Peyer's patch (tissue), 4 donors: ENCODE measurements at regions not wholly inside any gene's neighbourhood (a gene's known extent, or its start where the extent isn't known, plus 50 kb on each side); places are given as distances from the start of the nearest gene placed in this dataset.

ENCODE experiments used
- CTCF ChIP-seq, 6 experiments: fragments of 450-650 bp in 4 of 6; fragments of 200-600 bp in 2 of 6; sonication (generic) in 1 of 6; IDR thresholded peaks; one replicate each; pipeline ENCODE4 v1.5.1; 2017 to 2019; ENCODE audit warnings: antibody characterized with exemption in 6 of 6, mild to moderate bottlenecking in 3 of 6, moderate library complexity in 1 of 6
- POLR2A ChIP-seq, 2 donors: fragments of 450-650 bp; IDR thresholded peaks; one replicate each; pipeline ENCODE4 v1.5.1; 2017; ENCODE audit warnings: antibody characterized with exemption in 2 of 2, mild to moderate bottlenecking in 2 of 2, moderate library complexity in 2 of 2

GRCh38 chr2:194060269-194060668, 1596.8 kb upstream of the SLC39A10 start:
- TF ChIP-seq CTCF (IDR thresholded peaks at IDR 0.05) (no peak), POLR2A (IDR thresholded peaks at IDR 0.05) (no peak)
